ENCODE measurements at regions not wholly inside any gene's neighbourhood (a gene's known extent, or its start where the extent isn't known, plus 50 kb on each side); places are given as distances from the start of the nearest gene placed in this dataset.

- TF ChIP-seq EP300 (IDR thresholded peaks at IDR 0.05; ENCODE audit: borderline replicate concordance) (no peak), TCF12 (IDR thresholded peaks at IDR 0.05; ENCODE audit: low read depth) (no peak), MAX (IDR thresholded peaks at IDR 0.05) (no peak), FOXM1 (IDR thresholded peaks at IDR 0.05; ENCODE audit: borderline replicate concordance, low read depth) (no peak), TEAD4 (IDR thresholded peaks at IDR 0.05) (no peak), NFIC (IDR thresholded peaks at IDR 0.05) (no peak), TAF1 (IDR thresholded peaks at IDR 0.05; ENCODE audit: low read depth) (no peak), EGR1 (IDR thresholded peaks at IDR 0.05) (no peak), RAD21 (IDR thresholded peaks at IDR 0.05; ENCODE audit: low read depth) (no peak), YY1 (IDR thresholded peaks at IDR 0.05; ENCODE audit: low read depth) (no peak), CREB1 (IDR thresholded peaks at IDR 0.05; ENCODE audit: low read depth) (no peak), USF1 (IDR thresholded peaks at IDR 0.05) (no peak)
Observed at GRCh38 chr14:106831322-106831720, 1304.9 kb downstream of the TMEM121 start.

GRCh38 chr14:106837870-106838269 is 1311.5 kb downstream of the TMEM121 start:
- TF ChIP-seq REST (IDR thresholded peaks at IDR 0.05; ENCODE audit: low read depth) = no peak
- no peak for TF ChIP-seq TAF1 (IDR thresholded peaks at IDR 0.05; ENCODE audit: low read depth)
- no peak for TF ChIP-seq YY1 (IDR thresholded peaks at IDR 0.05; ENCODE audit: low read depth)
- no peak for TF ChIP-seq USF1 (IDR thresholded peaks at IDR 0.05)
- TF ChIP-seq RAD21 (IDR thresholded peaks at IDR 0.05; ENCODE audit: low read depth) = no peak
- no peak for TF ChIP-seq ZBTB7A (IDR thresholded peaks at IDR 0.05; ENCODE audit: low read depth)
- no peak for TF ChIP-seq CEBPB (IDR thresholded peaks at IDR 0.05)
- no peak for TF ChIP-seq NFIC (IDR thresholded peaks at IDR 0.05)
- TF ChIP-seq FOXM1 (IDR thresholded peaks at IDR 0.05; ENCODE audit: borderline replicate concordance, low read depth) = no peak
- no peak for TF ChIP-seq TEAD4 (IDR thresholded peaks at IDR 0.05)
- no peak for TF ChIP-seq EGR1 (IDR thresholded peaks at IDR 0.05)
- TF ChIP-seq TCF12 (IDR thresholded peaks at IDR 0.05; ENCODE audit: low read depth) = no peak

- no peak for TF ChIP-seq EGR1 (IDR thresholded peaks at IDR 0.05)
- no peak for TF ChIP-seq TCF12 (IDR thresholded peaks at IDR 0.05; ENCODE audit: low read depth)
Observed at GRCh38 chr14:106838991-106839769, 1312.8 kb downstream of the TMEM121 start.

- TF ChIP-seq RAD21 (IDR thresholded peaks at IDR 0.05; ENCODE audit: low read depth) (no peak), TCF12 (IDR thresholded peaks at IDR 0.05; ENCODE audit: low read depth) (no peak), CREB1 (IDR thresholded peaks at IDR 0.05; ENCODE audit: low read depth) (no peak), CEBPB (IDR thresholded peaks at IDR 0.05) (no peak), REST (IDR thresholded peaks at IDR 0.05; ENCODE audit: low read depth) (no peak)
Observed at GRCh38 chr14:106840258-106840657, 1313.9 kb downstream of the TMEM121 start.

GRCh38 chr14:106840991-106841390 is 1314.6 kb downstream of the TMEM121 start:
- TF ChIP-seq MAX (IDR thresholded peaks at IDR 0.05) = no peak
- TF ChIP-seq TCF12 (IDR thresholded peaks at IDR 0.05; ENCODE audit: low read depth) = no peak
- no peak for TF ChIP-seq EGR1 (IDR thresholded peaks at IDR 0.05)
- no peak for TF ChIP-seq TEAD4 (IDR thresholded peaks at IDR 0.05)
- TF ChIP-seq TAF1 (IDR thresholded peaks at IDR 0.05; ENCODE audit: low read depth) = no peak

- TF ChIP-seq TAF1 (IDR thresholded peaks at IDR 0.05; ENCODE audit: low read depth) (no peak), CREB1 (IDR thresholded peaks at IDR 0.05; ENCODE audit: low read depth) (no peak), REST (IDR thresholded peaks at IDR 0.05; ENCODE audit: low read depth) (no peak), MAX (IDR thresholded peaks at IDR 0.05) (no peak), FOXM1 (IDR thresholded peaks at IDR 0.05; ENCODE audit: borderline replicate concordance, low read depth) (no peak), TCF12 (IDR thresholded peaks at IDR 0.05; ENCODE audit: low read depth) (no peak), RAD21 (IDR thresholded peaks at IDR 0.05; ENCODE audit: low read depth) (no peak), CEBPB (IDR thresholded peaks at IDR 0.05) (no peak), ZBTB7A (IDR thresholded peaks at IDR 0.05; ENCODE audit: low read depth) (no peak)
Observed at GRCh38 chr14:106841701-106842100, 1315.3 kb downstream of the TMEM121 start.
